ENCODE measurements at regions not wholly inside any gene's neighbourhood (a gene's known extent, or its start where the extent isn't known, plus 50 kb on each side); places are given as distances from the start of the nearest gene placed in this dataset.

GRCh38 chr3:154061001-154061370 is 60.2 kb upstream of the ARHGEF26 start:
- Mint-ChIP-seq H3K4me3 (no peak overlapping the region), H3K27ac (no peak overlapping the region), H3K9me3 (no peaks in the 10 kb centered on the region), H3K4me1 (ENCODE audit: low read depth) (no peaks in the 10 kb centered on the region), H3K36me3 (ENCODE audit: low read depth) (no peaks in the 10 kb centered on the region), H3K27me3 (ENCODE audit: low read depth) (peaks cover 2% of the 10 kb centered on the region)
- DNase-seq (ENCODE audit: low spot score) = no peak

GRCh38 chr3:154062513-154062912 is 58.7 kb upstream of the ARHGEF26 start:
- no peak overlapping the region for H3K27ac Mint-ChIP-seq

GRCh38 chr3:154071146-154071545 is 50.0 kb upstream of the ARHGEF26 start:
- Mint-ChIP-seq H3K36me3 (ENCODE audit: low read depth) (no peaks in the 10 kb centered on the region), H3K27me3 (ENCODE audit: low read depth) (no peaks in the 10 kb centered on the region), H3K4me3 (no peak overlapping the region), H3K4me1 (ENCODE audit: low read depth) (no peaks in the 10 kb centered on the region), H3K27ac (no peak overlapping the region), H3K9me3 (no peaks in the 10 kb centered on the region)
- DNase-seq (ENCODE audit: low spot score) = no peak

More at GRCh38 chr3:154062513-154062912, 58.7 kb upstream of the ARHGEF26 start:
- DNase-seq (ENCODE audit: low spot score) = no peak
- Mint-ChIP-seq H3K36me3 (ENCODE audit: low read depth) (no peaks in the 10 kb centered on the region), H3K27me3 (ENCODE audit: low read depth) (peaks cover 2% of the 10 kb centered on the region), H3K4me3 (no peak overlapping the region), H3K9me3 (no peaks in the 10 kb centered on the region), H3K4me1 (ENCODE audit: low read depth) (no peaks in the 10 kb centered on the region)

All from T-helper 2 cell treated with Interferon-gamma antibody and Interleukin-4, amounts not matched to agents 5 μg/mL and 100 μg/mL, for 36 hours (primary cell).